HG03520 (cell line): ENCODE measurements at regions not wholly inside any gene's neighbourhood (a gene's known extent, or its start where the extent isn't known, plus 50 kb on each side); places are given as distances from the start of the nearest gene placed in this dataset.
"Not testable (repeated sequence)": the region's sequence is repeated elsewhere in the genome, so short reads cannot be mapped to it uniquely, and the experiment has no call there.

Experiments
- ATAC-seq: cut with Tn5 transposase; IDR thresholded peaks from one replicate; pipeline ENCODE4 v1.9.1; 2021; ENCODE audit warnings: mild to moderate bottlenecking, moderate library complexity; ENCODE audit not compliant: unreplicated experiment

GRCh38 chr1:212155219-212155618 lies 119.7 kb downstream of the DTL start:
- no peak for ATAC-seq

GRCh38 chr1:212157252-212157651 lies 121.7 kb downstream of the DTL start:
- no peak for ATAC-seq

DNA sequence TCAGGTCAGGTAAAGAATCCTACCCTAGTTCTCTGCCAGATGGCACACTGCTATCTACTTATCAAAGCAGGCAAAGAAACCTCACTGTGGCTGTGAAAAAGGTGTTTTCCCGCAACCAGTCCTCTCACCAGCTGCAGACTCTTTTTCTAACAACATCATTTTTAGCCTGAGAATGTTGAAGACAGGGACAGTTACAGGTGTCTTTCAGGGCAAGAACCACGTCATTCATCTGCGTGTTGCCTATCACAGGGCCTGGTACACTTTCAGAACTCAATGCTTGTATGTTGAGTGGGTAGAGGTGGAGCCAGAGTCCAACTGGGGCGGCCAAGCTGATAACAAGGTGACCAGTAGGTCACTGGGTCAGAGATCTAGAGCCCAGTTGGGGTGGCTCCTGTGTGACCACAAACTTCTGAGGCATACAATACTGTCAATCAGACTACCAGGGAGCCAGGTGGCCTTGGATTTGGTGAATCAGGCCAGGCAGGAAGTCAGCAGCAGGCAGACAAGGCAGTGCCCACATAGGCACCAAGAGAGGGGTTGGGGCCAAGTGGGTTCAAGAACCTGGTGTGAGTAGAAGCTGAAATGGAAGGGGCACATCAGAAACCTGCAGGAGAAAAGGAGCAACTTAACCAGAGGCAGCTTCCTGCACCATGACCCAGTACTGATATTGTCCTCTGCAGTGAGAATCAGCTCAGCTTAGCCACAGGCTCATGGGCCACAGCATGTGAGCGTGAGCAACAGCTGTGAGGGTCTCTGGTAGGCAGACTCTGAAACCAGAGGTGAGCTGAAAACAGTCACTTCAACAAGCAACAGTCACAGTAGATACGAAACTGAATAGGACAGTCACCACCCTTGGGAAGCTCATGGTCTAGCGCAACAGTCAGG lies 123.6 kb downstream of the DTL start:
- ATAC-seq, result no peak

GRCh38 chr1:212161231-212161781 lies 123.9 kb upstream of the PPP2R5A start:
- ATAC-seq, result no peak

DNA sequence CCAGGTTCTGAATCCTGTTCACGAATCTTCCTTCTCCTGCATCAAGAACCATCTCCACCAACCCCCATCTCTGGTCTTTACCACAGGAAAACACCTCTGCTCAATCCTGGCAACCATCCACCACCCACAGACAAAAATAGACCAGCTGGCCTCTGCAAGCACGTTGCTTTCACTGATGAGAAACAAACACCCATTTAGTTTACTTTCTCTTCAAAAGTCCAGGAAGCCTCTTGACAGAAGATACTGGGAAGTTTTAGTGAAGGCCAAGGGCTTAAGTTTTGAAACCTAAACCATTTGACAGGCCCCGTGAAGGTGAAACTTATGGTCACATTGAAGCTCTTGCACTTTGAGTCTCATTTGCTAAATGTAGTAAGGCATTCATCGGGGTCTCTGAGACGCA lies 122.6 kb upstream of the PPP2R5A start:
- ATAC-seq, result no peak

- no peak for ATAC-seq
Observed at GRCh38 chr1:212164095-212164872, 120.9 kb upstream of the PPP2R5A start.

DNA sequence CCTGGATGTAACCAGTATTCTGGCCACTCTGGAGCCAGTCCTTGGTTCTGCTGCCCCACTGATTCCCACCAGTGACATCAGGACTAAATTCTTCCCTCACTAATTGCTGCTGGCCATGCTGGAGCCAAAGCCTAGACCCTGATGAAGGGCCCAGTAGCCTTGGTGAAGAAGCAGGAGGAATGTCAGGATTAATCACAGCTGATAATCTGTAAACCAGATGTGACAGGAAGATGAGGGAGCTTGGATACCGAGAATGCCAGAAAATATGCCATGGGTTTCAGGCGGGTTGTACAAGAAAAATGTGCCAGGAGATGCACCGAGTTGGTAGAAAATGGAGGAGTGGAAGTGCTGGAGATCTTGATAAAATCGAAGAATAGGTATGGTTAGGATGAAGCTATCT lies 119.0 kb upstream of the PPP2R5A start:
- no peak for ATAC-seq

DNA sequence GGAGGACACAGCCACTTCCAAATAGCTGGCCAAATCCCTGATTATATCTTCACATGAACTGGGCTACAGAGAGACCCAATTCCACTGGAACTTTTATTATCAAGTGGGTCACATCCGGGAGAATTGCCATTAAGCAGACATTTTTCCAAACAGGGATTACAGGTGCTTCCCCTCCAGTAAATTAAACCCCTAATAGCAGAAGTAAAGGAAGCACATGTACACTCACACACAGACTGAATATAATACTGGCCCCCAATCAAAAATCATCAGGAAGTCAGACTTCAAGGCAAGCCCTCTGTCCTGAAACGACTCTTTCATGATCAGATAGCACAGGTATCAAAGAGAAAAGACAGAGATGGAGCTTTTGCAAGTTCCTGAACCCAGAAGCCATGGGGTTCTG lies 118.6 kb upstream of the PPP2R5A start:
- ATAC-seq, result no peak

DNA sequence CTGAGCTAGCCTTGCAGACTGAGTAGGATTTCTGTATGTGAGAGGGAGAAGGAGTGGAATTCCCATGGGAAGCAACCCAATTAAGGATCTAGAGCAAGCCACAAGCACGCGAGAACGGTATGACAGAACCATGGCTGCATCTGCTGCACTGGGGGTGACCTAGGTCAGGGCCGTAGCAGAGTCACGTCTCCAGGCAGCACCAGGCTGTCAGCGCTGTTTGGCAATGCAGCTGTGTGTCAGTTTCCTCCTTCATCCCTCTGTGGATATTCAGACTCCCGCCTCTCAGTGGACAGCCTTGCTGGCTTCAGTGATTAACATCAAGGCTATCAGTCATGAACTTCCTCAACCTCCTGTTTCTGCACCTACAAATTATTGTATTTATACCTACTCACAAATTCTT lies 118.1 kb upstream of the PPP2R5A start:
- ATAC-seq, result no peak

DNA sequence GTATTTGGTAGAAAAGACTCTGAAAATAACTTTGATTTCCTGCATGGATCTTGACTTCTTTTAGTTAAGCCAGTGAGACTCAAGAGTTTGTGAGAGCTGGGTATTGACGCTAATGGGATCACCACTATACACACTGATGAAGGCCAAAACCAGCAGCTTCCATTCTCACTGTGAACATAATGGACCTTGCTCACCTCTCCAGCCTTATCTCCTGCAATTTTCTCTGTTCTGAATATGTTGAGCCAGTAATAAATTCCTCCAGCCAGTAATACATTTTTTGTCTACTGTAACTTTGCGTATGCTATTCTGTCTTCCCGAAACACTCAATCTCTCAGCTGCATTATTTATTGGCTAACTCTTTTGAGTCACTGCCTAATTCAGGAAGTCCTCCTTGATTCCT lies 111.6 kb upstream of the PPP2R5A start:
- ATAC-seq, result no peak

- ATAC-seq, result not testable (repeated sequence)
Observed at GRCh38 chr1:212174295-212174694, 110.9 kb upstream of the PPP2R5A start.

DNA sequence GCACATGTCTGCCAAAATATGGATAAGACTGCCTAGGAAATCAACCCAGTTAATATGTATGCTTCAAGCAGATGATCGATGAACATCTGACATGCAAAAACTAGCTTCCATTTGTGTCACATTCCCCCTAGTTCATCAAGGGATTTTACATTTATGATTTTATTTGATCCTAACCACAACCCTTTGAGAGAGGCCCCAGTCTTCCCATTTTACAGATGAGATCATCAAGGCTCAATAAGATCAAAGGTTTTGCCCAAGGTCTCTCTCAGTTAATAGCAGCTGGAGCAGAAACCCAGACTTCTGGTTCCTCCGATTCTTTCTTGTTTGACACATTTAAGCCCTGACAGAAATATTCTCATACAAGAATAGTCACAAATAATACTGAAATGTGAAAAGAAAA lies 107.7 kb upstream of the PPP2R5A start:
- no peak for ATAC-seq

DNA sequence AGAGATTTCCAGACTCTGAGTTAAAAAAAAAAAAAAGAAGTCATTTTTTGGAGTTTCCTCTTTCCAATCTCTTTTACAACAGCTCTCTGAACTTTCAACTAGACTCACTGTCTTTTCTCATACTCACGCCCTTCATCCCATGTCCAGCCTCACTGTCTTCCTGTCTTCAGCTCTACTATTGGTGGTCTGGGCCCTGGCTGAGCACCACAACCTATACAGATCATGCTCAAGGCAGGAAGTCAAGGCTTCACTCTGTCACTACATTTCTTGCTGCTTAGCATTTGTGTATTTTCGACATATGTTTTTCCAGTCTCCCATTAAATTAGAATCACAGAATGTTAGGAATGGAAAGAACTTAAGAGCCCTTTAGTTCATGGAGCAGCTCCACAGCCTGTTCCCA lies 106.4 kb upstream of the PPP2R5A start:
- no peak for ATAC-seq

GRCh38 chr1:212179394-212180076 lies 105.7 kb upstream of the PPP2R5A start:
- no peak for ATAC-seq

DNA sequence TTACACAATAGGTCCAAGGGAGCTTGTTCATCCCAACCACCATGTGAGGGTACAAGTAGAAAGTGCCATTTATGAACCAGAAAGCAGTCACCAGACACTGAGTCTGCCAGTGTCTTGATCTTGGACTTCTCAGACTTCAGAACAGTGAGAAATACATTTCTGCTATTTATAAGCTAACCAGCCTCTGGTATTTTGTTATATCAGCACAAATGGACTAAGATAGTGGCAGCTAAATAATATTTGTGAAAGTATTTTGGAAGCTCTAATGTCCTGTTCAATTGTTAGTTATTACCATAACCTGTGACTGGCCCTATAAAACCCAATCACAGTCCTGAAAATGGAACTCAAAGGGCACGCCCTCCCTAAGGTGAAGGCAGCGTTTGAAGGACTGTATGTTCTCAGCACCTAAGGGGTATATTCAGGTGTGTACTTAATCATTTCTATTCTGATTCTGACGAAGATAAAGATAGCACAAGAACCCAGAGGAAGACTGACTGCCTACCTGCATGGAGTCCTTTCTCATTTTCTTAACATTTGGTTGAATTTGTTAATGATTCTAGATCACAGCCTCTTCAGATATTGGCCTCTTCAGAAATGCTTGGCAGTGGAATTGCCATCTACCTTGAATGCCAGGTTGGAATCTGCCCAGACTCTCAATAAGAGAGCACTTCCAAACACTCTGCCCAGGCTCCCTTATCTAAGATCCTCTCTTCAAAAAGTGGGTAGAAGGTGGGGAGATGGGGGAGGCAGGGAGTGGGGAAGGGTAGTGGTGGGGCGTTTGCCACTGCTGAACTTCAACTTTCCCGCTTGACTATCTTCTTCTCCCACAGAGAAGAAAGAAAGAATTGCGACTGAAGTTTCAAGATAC lies 104.0 kb upstream of the PPP2R5A start:
- no peak for ATAC-seq

GRCh38 chr1:212182171-212182570 lies 103.0 kb upstream of the PPP2R5A start:
- ATAC-seq, result no peak

GRCh38 chr1:212182579-212182978 lies 102.6 kb upstream of the PPP2R5A start:
- no peak for ATAC-seq

DNA sequence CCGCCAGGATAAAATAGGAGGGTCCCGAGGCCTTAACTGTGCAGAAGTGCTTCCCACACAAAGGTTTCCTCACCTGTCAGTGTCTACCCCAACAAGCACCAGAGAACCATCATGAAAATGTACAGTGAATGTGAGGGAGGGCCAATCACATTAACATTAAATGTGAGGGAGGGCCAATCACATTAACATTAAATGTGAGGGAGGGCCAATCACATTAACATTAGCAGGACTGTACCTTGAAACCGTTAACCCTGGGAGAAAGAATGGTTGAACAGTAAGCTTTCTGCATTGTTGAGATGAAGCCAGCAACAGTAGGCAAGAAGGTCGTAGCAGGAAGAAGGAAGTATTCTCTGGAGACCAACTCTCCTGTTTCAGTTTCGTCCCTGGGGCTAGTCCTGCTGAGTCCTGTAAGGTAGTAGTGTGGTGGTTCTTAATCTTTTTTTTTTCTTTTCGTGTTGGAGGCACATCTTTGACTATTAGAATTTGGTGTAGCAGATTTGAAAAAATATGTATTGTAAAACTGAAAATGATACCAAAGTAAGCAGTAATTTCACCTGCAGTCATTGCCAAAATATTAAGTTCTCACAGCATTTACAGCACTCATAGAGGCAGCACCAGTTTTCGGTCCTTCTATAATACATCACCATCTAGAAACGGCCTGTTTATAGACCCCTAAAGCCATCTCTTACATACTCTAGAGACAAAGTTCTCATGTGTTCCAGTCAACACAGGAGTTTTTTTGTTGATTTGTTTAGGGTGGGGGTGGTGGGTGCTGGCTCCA lies 98.6 kb upstream of the PPP2R5A start:
- ATAC-seq, result peak; percentile 93

DNA sequence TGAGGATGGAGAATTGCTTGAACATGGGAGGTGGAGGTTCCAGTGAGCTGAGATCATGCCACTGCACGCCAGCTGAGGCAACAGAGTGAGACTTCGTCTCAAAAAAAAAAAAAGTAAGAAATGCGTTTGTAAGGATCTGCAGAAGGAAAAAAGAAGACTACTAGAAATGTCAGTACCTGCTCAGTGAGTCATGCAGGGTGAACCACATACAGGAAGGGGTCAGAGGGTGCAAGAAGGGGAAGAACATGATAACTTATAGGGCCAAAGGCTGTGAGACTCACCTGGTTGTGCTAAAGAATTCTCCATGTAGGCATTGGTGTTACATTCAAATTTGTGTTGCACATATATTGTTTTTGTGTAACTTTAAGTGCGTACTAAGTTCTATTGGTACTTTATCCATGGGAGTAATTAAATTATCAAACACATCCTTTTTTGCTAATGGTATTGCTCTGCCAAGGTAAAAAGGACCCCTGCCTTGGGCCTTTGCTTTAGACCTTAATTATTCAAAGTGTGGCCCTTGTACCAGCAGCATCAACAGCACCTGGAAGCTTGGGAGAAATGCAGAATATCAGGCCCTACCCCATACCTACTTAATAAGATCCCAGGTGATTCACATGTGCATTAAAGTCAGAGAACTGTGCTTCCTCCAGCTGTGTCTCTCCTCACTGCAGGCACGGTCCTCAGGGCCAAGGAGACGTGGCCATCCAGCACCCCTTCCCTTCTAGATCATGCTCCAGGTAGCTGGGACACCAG lies 96.4 kb upstream of the PPP2R5A start:
- no peak for ATAC-seq
